VCaP (cell line): ENCODE measurements at regions not wholly inside any gene's neighbourhood (a gene's known extent, or its start where the extent isn't known, plus 50 kb on each side); places are given as distances from the start of the nearest gene placed in this dataset.

Experiments
- H3K27ac ChIP-seq: fragments of 450-650 bp; 2 replicates; pipeline ENCODE4 v1.5.1; 2017
- CTCF ChIP-seq: fragments of 450-650 bp; conservative IDR thresholded peaks from 2 replicates; pipeline ENCODE4 v1.5.1; 2017; ENCODE audit warnings: mild to moderate bottlenecking, moderate library complexity

- no peak for TF ChIP-seq CTCF
These were observed 831.1 kb downstream of the LRFN5 start for GRCh38 chr14:42437809-42438208.

GRCh38 chr14:42429401-42429800 is 822.7 kb downstream of the LRFN5 start:
- no peak overlapping the region for H3K27ac ChIP-seq
- no peak for TF ChIP-seq CTCF

More at GRCh38 chr14:42437809-42438208, 831.1 kb downstream of the LRFN5 start:
- H3K27ac ChIP-seq, result no peak overlapping the region

GRCh38 chr14:42428996-42429395 is 822.3 kb downstream of the LRFN5 start:
- H3K27ac ChIP-seq, result no peak overlapping the region
- no peak for TF ChIP-seq CTCF

DNA sequence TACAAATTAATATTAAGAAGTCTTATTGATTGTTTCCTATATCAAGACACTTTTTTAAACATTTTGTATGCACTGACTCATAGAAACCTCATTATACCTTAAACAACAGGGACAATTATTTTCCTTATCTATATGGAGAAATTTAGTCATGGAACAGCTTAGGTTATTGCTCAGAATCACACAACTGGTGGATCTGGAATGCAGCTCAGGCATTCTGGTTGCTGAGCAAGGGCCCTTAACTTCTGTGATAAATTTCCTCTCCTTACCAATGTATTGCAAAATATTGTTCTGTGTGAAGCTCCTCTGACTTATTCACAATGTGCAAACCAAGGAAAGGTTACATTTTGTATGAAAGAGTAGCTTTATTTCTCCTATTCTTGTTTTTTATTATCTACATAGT is 817.8 kb downstream of the LRFN5 start:
- H3K27ac ChIP-seq, result no peak overlapping the region
- TF ChIP-seq CTCF, result no peak

- H3K27ac ChIP-seq, result no peak overlapping the region
- no peak for TF ChIP-seq CTCF
These were observed 814.9 kb downstream of the LRFN5 start for GRCh38 chr14:42421377-42422078.

GRCh38 chr14:42420071-42420470 is 813.4 kb downstream of the LRFN5 start:
- no peak for TF ChIP-seq CTCF
- H3K27ac ChIP-seq, result no peak overlapping the region

- no peak overlapping the region for H3K27ac ChIP-seq
- no peak for TF ChIP-seq CTCF
These were observed 800.5 kb downstream of the LRFN5 start for GRCh38 chr14:42407153-42407552.
